ENCODE measurements at regions not wholly inside any gene's neighbourhood (a gene's known extent, or its start where the extent isn't known, plus 50 kb on each side); places are given as distances from the start of the nearest gene placed in this dataset.

DNA sequence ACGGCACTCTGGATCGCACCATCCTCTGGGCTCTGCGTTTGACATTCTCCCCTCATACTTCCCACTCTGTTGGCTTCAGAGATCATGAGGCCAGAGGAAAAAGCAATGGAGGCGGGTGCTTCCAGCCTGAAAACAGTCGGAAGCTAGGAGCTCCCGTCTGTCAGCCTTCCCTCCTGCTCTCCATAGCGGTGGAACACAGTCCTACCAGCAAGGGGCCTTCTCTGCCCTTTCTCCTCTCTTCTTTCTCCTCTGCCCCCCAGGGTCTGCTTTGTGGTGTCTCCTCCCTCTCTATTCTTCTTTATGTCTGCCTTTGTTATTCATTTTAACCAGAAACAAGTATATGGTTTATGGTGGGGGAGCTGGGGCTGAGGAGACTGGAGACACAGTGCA, 152.5 kb upstream of the NFIB start:
- DNase-seq = no peak

DNA sequence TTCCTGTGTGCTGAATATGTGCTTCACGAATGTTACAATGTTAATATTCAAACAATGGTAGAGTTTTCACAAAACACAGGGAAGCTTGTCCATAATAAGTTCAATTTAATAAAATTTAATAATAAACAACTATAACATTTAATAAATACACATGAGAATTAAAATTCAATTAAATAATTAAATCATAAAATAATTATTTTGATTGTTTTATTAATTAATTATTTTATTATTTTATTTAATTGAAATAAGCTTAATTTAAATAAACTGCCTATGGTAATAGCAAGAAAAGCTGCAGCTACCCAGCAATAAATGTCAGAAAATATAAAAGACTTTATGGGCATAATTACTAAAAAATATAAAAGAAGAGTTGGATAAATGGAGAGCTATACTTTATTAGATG, 149.0 kb upstream of the NFIB start:
- no peak for DNase-seq

DNA sequence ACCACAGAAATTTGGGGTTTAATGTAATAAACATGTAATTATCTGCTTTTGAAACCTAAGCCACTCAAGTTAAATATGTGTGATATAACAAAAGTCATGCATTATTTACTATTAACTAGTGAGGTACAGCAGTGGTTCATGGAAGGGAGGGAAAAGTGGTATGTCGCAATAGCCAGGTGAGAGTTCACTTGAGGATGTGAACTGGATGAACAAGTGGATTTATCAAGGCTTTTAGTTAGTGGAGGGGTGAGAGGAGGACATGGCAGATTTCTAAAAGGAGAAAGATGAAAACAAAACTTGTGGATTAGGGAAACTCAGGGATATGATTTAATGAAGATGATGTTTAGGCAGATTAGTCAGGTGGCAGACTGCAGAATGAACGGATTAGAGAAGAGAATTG, 141.3 kb upstream of the NFIB start:
- no peak for DNase-seq

DNA sequence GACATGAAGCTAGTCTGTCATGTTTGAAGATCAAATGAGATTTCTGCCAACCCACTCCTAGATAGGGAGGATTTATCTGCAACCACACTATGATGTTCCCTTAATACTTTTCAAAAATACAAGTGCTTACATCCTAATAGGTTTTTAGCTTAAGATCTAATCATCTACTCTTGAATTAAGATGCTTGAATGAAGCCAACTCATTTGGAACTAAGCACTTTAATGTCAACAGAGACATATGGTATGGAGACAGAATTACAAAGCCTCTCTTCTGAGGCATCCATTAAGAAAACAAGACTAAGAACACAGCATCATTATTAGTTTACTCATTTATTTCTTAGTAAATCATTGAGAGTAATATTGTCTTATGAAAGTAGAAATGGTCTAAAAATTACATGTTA, 139.3 kb upstream of the NFIB start:
- no peak for DNase-seq

DNA sequence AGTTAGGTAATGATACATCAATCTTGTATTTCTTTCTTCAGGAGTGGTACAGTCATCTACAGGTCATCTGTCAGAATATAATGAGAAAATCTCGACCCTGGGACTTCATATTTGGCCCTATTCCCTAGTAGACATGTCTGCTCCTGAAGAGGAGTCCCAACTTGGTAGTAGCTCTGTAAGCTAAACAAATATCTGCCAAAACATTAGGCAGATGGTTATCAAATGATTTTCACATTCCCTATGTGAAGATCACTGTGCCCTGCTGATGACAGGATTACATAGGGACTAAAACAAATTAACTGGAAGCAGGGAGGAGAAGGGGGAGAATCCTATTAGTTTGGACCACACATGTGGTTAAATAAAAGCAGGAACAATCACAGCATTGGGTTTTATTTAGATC, 138.6 kb upstream of the NFIB start:
- DNase-seq = no peak

DNA sequence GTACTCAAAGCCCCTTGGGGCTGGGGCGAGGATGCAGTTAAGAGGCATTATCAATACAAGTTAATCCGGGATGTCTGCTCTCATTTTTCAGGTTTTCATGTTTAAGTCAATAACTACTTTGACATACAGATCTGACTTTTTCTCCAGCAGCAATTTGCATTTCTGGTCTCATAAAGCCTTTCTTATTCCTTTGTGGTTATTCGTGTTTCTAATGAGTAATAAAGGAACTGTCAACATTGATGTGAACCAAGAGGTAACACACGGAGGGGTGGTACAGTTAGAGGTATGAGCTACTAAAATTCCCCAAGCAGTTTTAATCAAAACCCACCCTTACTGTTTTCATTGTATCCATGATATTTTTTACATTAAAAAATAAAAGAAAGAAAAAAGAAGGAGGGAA, 138.0 kb upstream of the NFIB start:
- DNase-seq = no peak

DNA sequence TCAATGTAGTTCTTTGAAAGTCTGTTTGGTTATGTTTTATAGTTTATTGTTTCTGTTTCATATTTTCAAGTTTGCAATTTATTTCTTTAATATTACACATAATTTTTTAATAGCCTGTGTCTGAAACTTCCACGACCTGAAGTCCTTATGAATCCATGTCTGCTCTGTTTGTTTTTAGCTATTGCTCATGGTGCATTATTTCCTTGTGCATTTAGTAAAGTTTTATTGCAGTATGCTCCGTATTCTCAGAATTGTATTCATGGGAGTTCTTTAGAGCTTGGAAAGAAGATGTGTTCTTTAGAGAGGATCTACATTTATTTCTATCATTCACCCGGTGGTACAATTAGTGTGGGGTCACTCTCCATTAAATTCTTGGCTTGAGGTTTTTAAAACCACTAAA, 133.2 kb upstream of the NFIB start:
- DNase-seq = no peak

DNA sequence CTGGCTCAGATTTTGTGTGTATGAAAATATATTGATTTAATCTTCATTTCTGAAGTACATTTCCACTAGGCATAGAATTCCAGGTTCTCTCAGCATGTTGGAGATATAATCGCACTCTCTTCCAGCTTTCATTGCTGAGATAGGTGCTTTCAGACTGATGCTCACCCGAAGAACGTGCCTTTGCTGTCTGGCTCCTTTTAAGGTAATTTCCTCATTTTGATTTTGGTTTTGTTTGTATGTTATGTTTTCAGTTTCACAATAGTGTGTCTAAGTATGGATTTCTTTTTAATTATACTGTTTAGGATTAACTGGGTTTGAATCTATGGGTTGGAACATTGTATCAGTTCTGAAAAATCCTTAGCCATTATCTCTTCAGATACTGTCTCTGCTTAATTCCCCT, 132.0 kb upstream of the NFIB start:
- DNase-seq = no peak

DNA sequence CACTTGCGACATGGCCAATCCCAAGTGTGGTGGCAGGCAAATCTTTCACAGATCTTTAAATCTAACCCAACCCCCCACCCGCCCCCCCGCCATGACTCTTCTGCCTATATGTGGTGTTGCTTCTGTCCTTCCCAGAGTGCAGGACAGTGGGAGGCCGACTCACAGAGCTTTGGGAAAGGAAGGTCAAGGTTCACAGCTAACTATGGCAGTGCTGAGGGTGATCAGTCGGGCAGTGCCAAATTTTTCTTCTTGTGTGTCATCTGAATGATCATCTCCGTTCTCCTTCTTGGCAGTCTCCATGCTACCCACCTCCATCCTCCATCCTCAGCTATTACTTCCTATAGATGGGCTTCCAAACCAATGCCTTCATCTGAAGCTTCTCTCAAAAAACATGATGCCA, 129.0 kb upstream of the NFIB start:
- DNase-seq = no peak

DNA sequence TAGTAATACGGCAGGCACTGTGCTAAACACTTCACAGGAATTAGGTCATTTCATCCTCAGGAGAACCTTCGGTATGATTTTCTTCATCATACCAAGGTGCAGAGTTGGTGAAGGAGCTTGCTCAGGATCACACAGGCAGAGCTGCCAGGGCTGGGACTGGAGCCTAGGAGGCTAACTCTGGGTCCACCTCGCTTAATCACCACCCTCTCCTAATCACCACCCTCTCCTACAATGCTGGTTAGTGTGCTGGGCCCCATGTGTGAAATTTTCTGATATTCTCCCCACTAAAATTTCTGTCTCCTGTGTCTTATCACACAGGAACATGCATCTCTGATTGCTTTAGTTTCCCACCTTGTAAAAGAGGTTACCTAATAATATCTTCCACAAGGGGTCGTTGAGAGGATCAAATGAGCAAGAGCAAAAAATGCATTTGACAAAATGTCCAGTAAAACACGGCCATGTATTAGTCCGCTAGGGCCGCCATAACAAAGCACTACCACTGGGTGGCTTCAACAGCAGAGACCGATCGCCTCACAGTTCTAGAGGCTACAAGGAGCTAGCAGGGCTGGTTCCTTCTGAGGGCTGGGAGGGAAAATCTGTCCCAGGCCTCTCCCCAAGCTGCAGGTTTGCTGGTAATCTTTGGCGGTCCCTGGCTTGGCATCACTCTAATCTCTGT, 128.2 kb upstream of the NFIB start:
- no peak for DNase-seq

DNA sequence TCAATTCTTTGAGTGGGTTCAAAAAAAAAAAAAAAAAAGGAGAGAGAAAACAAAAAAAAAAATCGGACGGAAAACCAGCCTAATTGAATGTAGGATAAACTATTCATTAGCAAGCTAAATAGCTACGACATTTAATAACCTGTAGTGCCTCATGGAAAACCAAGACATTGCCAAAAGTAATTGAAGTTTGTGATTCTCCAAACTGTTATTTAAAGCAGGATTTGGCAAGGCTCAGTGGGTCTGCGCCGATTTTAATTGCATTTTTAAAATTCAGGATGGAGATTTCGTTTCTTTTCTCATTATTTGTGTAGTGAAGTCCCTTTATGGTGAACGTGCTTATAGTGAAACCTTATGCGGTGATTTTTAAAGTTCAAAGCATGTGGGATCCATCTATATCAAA, 127.2 kb upstream of the NFIB start:
- no peak for DNase-seq

DNA sequence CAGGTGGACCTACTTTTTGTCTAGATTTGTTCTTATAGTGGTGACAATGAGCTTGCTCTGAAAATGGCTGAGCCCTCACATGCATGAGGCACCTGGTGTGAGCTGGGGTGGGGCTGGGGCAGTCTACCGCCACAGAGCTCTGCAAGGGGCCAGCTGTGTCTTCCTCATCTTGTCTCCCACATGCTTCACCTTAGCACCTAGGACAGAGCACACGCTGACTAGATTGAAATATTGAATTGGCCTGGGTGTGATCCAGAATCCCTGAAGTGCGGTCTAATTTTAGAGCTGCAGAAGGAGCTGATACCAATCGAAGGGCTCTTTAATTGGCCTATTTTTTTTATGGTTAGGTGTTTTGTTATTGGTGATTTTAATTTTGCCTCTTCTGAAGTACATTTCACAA, 126.1 kb upstream of the NFIB start:
- no peak for DNase-seq

DNA sequence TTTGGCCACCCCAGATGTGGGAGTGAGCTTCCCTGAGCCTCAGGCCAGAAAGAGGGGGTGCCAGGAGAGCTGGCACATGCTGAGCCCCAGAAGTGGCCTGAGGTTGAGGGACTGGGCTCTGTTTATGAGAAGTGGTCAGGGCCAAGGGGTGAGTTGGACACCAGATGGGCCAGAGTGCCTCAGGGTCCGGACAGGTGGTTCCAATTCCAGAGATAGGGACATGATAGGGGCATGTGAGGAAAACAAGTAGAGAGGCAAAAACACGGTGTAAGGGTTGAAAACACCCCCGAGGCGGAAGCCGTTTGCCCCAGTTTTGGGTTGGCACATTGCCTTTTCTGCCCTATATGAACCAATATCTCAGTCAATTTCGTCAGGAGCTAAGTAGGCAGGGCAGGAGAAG, 125.6 kb upstream of the NFIB start:
- no peak for DNase-seq

DNA sequence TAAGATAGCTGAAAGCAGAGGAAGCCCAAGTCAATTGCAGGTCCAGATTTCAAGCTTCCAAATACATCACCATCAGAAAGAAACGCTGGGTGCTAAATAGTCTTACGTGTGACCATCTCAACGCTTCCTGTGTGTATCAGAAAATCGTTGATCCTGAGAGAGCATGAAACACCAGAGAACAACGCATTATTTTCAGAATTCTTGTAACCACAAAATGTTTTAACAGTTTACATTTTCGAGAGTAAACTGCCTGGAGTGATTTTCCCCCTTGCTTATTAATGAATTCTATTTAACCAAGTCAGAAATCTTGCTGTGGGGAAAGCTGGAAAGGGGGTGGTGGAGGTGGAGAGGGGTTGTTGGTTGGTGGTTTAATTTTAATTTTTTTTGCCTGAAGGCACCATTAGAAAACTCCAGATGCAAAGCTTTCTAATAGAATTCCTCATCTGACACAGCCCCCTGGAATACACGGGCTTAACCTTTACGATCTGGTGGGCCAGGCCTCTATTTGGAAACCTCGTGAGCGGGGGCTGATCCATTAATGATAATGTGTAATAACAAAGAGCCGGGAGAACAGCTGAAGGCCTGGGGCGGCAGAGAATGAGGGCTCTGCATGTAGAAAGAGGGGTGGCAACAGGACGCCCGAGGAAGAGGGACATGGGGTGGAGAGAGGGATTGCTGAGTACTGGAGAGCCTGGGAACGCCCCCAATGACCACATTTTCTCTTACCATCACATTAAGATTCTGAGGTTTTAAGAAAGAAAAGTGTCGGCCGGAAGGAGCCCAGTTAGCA, 124.5 kb upstream of the NFIB start:
- DNase-seq = no peak

DNA sequence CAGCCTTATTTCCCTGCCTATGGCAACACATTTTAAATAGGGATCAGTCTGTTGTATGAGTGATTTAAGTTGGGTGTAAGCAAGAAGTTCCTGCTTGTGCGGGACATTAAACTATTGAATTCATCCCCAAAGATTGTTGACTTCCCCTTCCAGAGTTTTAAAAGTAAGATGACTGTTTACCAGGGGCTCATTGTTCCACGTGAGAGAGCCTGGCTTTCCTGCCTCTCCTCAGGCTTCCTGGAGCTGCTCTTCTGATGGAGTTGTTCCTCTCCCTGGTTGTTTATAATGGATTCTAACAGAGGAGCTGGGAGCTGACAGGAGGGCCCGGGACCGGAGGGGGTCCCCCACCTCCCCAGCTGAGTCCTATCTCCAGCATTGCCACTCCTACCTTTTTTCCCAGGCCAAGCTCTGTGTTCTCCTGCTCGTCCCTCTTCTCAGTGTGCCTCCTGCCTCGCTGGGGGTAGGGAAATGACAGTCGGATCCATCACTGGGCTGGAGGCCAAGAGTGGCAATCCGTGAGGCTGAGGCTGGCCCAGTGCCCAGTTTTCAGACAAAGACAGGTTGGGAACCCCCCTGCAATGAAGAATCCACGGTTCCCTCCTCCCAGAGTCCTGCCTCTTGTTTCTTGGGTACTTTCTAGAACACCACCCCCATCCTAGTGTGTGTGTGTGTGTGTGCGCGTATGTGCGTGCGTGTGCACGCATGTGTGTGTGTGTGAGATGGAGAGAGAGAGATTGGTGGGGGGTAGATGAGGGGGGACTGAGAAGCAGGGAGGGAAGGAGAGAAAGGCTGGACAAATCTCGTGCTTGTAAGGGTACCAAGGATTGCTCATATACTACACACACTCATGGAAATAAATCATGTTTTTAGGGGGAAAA, 123.7 kb upstream of the NFIB start:
- no peak for DNase-seq

DNA sequence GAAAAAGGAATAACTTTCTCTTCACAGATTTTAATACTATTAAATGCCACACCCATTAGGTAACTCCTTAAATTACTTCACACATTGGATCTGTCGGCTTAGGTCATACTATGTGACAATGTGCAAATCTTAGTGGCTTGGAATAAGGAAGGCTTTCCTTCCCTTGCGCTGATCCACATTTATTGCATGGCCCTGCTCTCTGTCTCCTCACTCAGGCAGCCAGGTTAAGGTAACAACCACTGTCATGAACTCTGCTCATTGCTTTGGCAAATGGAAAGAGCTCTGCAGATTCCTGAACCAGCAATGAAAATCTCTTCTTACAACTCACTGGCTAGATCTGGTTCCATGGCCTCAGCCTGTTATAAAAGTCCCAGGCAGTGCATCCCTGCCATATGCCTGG, 121.9 kb upstream of the NFIB start:
- DNase-seq = no peak

DNA sequence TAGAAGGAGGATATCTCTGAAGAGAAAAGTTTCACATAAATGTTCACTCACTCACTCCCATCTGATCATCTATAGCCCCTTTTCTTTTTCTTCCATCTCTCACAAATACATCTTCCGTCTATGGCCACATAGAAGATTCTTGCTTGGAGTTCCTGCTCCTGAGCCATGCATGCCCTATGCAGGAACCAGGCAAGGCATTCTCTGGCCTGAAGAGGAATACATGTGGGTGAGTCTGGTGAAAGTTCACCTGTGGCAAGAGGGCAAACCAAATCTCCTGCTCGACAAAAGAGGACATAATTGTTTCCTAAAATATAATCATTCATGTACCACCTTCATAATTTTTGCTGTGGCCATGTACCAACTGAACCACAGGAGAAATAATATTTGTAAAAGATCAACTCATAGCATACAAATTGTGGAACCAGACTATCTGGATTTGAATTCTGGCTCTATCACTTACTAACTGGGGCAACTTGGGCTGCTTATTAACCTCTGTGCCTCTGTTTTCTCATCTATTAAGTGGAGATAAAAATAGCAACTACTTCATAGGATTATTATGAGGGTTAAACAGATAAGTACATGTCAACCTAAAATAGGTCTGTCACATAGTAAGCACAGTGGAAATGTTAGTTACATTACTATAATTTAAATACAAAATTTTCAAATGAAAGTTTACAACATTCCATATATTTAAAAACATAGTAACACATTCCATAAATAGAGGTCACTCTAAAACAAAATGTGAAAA, 121.2 kb upstream of the NFIB start:
- DNase-seq = no peak

DNA sequence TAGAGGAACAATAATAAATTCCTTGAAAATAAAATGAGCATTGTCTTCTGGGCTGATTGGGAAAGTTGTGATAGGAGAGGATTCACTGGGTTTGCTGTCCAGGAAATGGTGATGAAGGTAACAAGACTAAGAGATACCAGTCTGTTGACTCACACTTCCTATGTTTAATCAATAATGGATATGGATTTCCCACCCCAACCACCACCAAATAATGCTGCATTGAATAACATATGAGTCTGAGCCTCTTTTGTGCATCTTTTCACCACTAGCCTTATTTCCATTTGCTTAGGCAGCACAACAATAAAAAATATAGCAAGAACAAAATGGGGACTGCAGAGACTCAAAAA, 120.2 kb upstream of the NFIB start:
- no peak for DNase-seq

DNA sequence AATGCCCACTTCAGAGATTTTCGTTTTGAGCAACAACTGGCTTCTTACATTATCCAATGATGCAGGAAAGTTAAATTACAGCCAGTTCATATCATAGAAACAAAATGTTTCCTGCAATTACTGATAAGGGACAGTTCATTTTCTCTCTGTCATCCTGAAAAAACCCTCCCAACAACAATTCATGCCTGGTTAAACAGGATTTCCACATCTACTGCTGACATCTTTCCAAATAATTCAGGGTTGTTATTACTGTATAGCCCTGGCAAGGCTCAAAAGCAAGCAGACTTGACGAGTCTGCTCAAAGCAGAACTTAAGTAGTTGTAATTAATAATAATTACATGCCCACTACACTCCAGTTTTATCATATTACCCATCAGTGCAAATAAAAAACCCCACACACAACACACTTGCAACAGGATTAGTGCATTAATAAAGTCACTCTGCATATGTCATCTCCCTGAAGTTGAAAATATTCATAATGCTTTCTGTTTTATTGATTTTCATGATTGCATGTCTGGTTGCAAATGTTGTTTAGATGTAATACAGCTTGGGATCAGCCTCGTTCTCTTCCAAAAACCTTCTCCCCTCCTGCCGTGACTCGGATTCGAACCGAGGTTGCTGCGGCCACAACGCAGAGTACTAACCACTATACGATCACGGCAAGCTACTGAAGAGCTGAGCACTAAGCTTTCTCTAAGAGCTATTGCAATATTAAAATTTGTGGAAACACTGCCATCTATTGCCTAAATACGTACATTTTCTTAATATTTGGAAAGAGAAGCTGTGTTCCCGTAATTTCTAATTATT, 119.6 kb upstream of the NFIB start:
- DNase-seq = no peak

DNA sequence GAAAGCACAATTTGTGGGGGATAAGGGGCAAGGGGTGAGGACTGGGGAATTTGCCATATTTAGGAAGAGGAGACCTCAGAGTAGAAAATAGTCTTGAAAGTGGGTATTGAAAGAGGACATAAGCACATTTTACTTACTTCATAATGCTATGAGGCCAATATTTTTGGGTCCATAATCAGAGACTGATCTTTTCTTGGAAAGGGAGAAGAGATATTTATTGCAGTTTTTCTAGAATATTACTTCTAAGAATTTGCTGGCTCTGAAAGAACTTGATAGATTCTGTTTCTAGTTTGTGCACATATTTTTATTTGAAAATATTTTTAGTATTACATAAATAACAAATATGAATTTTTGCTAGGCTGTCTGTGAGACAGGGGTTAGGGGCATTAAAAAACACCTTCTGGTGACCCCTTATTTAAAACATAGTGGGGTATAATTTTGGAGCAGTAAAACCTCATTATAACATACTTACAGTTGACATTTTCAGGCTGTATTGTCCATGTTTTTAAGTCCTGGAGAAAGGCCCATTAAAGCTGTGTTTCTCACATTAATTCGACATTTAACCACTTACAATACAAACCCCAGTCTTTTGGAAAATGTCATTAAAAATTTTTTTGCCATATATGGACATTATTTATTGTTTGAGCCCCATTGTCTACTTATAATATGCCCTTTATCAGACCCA, 118.9 kb upstream of the NFIB start:
- DNase-seq = no peak

DNA sequence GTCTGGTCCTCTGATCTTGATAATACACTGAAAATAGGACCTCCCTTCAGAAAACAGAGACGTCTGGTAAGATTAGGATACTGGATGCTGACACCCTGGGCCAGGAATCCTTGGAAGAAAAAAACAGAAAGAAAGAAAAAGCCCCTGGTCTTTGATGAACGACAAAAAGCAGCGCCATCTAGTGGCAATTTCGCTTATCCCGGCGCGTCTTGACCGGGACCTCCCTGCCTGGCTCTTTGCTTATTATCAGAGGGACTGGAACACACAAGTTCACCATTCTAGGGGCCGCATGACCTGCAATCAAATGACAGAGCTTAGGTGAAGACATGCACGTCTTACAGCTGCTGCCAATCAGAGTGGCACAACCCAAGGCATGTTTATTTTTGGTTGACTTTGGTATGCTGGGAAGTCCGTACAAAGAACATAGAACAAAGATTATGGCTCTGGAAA, 114.9 kb upstream of the NFIB start:
- DNase-seq = peak; percentile 4

DNA sequence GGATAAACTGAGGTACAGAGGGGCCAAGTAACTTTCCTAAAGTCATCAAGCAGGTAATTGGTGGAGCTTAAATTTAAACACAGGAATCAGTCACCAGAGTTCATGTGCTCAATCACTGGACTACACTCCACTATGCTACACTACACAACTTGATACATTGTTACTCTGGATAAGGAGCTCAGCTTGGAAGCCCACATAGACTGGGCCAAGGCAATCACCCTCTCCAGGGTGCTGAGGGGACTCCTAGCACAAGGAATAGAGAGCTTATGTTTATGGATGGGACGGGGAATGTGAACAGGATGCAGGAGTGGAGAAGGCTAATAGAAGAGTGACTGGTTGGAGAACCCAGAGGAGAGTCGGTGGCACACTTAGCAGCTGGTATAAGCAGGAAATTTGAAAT, 113.5 kb upstream of the NFIB start:
- DNase-seq = no peak
